ENCODE measurements at regions not wholly inside any gene's neighbourhood (a gene's known extent, or its start where the extent isn't known, plus 50 kb on each side); places are given as distances from the start of the nearest gene placed in this dataset.

DNA sequence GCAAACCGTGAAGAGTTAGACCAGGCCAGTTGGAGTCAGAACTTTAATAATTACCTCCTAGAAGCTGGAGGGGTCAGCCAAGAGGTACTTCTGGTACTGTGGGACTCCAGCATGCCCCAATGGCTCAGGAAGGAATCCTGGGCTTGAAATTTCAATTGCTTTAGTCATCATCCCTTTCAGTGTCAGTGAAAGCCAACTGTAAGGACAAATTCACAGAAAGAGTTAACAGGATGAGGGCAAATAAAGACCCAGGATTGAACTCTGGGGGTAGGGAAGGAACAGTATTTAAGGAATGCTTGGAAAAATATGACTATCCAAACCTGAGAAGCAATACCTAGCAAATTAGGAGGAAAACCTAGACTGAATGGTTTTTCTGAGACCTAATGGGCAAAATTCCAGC is 735.1 kb upstream of the MARCKS start:
- H3K27me3 ChIP-seq (ENCODE audit: insufficient read depth, low read length): no peaks in the 10 kb centered on the region
- H3K79me2 ChIP-seq (ENCODE audit: insufficient read depth, low read length): no peaks in the 10 kb centered on the region
- BruUV-seq (replicated peaks): no TSS peak
- peak overlapping the region; percentile 46 for H2AFZ ChIP-seq (ENCODE audit: low read depth, low read length, poor library complexity, severe bottlenecking)
- H3K9me2 ChIP-seq (ENCODE audit: insufficient read depth): no peaks in the 10 kb centered on the region
- no peak overlapping the region for H3K27ac ChIP-seq (ENCODE audit: low read depth, low read length)
- H3K36me3 ChIP-seq (ENCODE audit: control insufficient read depth in 1 of 2, insufficient read depth in 2 of 2, low read length in 2 of 2): no peaks in the 10 kb centered on the region
- RAD21 ChIA-PET (ENCODE audit: low non-redundant PET in 1 of 2, low total read pairs in 2 of 2, uncharacterized antibody in 2 of 2, unreplicated experiment in 2 of 2): no interaction called here
- peak overlapping the region; percentile 58 for H3K4me2 ChIP-seq (ENCODE audit: low read length)
- no peak overlapping the region for H3K4me3 ChIP-seq (replicated peaks in 1 of 2; ENCODE audit: low read depth in 1 of 2, low read length in 2 of 2)
- TF ChIP-seq FOSL1 (IDR thresholded peaks at IDR 0.05; ENCODE audit: low read depth) (peak; percentile 65), POLR2A (IDR thresholded peaks at IDR 0.05; ENCODE audit: borderline replicate concordance, extremely low read depth, insufficient read depth, insufficient read length) (no peak), SP1 (IDR thresholded peaks at IDR 0.05; ENCODE audit: low read depth) (peak; percentile 59), JUND (IDR thresholded peaks at IDR 0.05) (peak; percentile 65; the same call in 1 of the 2 replicates), RAD21 (IDR thresholded peaks at IDR 0.05; ENCODE audit: low read depth) (peak; percentile 58), CBX3 (IDR thresholded peaks at IDR 0.05; ENCODE audit: low read depth) (0 out of 2 replicates have a peak, but pooled peaks have one; percentile 42)
- TF ChIP-seq, protein P1, sequence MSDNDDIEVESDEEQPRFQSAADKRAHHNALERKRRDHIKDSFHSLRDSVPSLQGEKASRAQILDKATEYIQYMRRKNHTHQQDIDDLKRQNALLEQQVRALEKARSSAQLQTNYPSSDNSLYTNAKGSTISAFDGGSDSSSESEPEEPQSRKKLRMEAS (IDR thresholded peaks at IDR 0.05): peak; percentile 17; the same call in 1 of the 2 replicates
- TF ChIP-seq, protein P2, sequence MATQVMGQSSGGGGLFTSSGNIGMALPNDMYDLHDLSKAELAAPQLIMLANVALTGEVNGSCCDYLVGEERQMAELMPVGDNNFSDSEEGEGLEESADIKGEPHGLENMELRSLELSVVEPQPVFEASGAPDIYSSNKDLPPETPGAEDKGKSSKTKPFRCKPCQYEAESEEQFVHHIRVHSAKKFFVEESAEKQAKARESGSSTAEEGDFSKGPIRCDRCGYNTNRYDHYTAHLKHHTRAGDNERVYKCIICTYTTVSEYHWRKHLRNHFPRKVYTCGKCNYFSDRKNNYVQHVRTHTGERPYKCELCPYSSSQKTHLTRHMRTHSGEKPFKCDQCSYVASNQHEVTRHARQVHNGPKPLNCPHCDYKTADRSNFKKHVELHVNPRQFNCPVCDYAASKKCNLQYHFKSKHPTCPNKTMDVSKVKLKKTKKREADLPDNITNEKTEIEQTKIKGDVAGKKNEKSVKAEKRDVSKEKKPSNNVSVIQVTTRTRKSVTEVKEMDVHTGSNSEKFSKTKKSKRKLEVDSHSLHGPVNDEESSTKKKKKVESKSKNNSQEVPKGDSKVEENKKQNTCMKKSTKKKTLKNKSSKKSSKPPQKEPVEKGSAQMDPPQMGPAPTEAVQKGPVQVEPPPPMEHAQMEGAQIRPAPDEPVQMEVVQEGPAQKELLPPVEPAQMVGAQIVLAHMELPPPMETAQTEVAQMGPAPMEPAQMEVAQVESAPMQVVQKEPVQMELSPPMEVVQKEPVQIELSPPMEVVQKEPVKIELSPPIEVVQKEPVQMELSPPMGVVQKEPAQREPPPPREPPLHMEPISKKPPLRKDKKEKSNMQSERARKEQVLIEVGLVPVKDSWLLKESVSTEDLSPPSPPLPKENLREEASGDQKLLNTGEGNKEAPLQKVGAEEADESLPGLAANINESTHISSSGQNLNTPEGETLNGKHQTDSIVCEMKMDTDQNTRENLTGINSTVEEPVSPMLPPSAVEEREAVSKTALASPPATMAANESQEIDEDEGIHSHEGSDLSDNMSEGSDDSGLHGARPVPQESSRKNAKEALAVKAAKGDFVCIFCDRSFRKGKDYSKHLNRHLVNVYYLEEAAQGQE (IDR thresholded peaks at IDR 0.05; ENCODE audit: low read depth): no peak
- TF ChIP-seq, protein P3, sequence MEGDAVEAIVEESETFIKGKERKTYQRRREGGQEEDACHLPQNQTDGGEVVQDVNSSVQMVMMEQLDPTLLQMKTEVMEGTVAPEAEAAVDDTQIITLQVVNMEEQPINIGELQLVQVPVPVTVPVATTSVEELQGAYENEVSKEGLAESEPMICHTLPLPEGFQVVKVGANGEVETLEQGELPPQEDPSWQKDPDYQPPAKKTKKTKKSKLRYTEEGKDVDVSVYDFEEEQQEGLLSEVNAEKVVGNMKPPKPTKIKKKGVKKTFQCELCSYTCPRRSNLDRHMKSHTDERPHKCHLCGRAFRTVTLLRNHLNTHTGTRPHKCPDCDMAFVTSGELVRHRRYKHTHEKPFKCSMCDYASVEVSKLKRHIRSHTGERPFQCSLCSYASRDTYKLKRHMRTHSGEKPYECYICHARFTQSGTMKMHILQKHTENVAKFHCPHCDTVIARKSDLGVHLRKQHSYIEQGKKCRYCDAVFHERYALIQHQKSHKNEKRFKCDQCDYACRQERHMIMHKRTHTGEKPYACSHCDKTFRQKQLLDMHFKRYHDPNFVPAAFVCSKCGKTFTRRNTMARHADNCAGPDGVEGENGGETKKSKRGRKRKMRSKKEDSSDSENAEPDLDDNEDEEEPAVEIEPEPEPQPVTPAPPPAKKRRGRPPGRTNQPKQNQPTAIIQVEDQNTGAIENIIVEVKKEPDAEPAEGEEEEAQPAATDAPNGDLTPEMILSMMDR (IDR thresholded peaks at IDR 0.05 in 2 of 3, conservative IDR thresholded peaks at IDR 0.05 in 1 of 3; ENCODE audit: borderline replicate concordance in 1 of 3, insufficient read depth in 1 of 3, low read depth in 2 of 3, low read length in 2 of 3): peak; percentile 25 to 47 (median 38); a peak in 5 of 6 replicates
- H3K9ac ChIP-seq (ENCODE audit: low read length): no peak overlapping the region
- CTCF ChIA-PET: no interaction called here
- no peaks in the 10 kb centered on the region for H3K9me3 ChIP-seq (ENCODE audit: control insufficient read depth in 1 of 2, insufficient read depth in 1 of 2, low read depth in 1 of 2, low read length in 2 of 2)
- ATAC-seq: peak; percentile 82
- intact Hi-C loops (cut with micrococcal nuclease): loop anchor here (1.0 kb wide), 1 partner anchor 736 kb away; no protein-coding TSS in a partner anchor
- POLR2A ChIA-PET: no interaction called here
- DNase-seq (ENCODE audit: low read depth, low spot score): peak; percentile 73
- peaks cover 17 to 32% of the 10 kb centered on the region in 2 experiments; a peak in 3 of 4 replicates for H3K4me1 ChIP-seq (ENCODE audit: control insufficient read depth in 1 of 2, insufficient read depth in 2 of 2, low read length in 2 of 2)
- H4K20me1 ChIP-seq (ENCODE audit: insufficient read depth): no peaks in the 10 kb centered on the region
